Gastrocnemius medialis (tissue), 4 donors: ENCODE measurements at regions not wholly inside any gene's neighbourhood (a gene's known extent, or its start where the extent isn't known, plus 50 kb on each side); places are given as distances from the start of the nearest gene placed in this dataset.

ENCODE experiments used
- POLR2A ChIP-seq, 2 donors: fragments of 450-650 bp; IDR thresholded peaks; one replicate each; pipeline ENCODE4 v1.6.1; 2017; ENCODE audit warnings: antibody characterized with exemption in 2 of 2, mild to moderate bottlenecking in 2 of 2, moderate library complexity in 2 of 2
- TF ChIP-seq, protein P1 (sequence below), 5 experiments: fragments of 450-650 bp in 3 of 5; fragments of 200-600 bp in 2 of 5; sonication (generic) in 2 of 5; IDR thresholded peaks in 4 of 5; conservative IDR thresholded peaks in 1 of 5; 1 replicate in 4 of 5; 2 replicates in 1 of 5; pipeline ENCODE4 v1.5.1; 2016 to 2019; ENCODE audit warnings: antibody characterized with exemption in 5 of 5, mild to moderate bottlenecking in 3 of 5, moderate library complexity in 3 of 5

DNA sequence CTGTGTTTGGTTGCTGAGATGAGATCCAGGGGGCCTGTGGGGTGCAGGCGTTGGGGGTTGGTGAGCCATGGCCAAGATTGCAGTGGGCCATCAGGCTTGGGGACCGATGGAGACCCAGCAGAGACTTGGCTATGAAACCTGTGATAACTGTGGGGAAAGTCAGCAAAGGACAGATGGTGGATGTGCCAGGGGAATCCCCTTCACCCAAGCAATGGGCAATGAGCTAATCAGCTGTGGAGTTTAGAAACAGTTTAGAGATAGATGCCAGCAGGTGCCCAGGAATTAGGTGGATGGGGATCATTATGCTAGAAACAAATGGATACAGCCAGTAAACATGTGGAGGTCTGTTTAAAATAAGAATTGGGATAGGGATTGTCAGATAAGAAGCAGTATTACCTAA is 151.4 kb upstream of the FERD3L start:
- TF ChIP-seq, protein P1, sequence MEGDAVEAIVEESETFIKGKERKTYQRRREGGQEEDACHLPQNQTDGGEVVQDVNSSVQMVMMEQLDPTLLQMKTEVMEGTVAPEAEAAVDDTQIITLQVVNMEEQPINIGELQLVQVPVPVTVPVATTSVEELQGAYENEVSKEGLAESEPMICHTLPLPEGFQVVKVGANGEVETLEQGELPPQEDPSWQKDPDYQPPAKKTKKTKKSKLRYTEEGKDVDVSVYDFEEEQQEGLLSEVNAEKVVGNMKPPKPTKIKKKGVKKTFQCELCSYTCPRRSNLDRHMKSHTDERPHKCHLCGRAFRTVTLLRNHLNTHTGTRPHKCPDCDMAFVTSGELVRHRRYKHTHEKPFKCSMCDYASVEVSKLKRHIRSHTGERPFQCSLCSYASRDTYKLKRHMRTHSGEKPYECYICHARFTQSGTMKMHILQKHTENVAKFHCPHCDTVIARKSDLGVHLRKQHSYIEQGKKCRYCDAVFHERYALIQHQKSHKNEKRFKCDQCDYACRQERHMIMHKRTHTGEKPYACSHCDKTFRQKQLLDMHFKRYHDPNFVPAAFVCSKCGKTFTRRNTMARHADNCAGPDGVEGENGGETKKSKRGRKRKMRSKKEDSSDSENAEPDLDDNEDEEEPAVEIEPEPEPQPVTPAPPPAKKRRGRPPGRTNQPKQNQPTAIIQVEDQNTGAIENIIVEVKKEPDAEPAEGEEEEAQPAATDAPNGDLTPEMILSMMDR (IDR thresholded peaks at IDR 0.05 in 4 of 5, conservative IDR thresholded peaks at IDR 0.05 in 1 of 5), result no peak
- no peak for TF ChIP-seq POLR2A (IDR thresholded peaks at IDR 0.05)
